ENCODE measurements at regions not wholly inside any gene's neighbourhood (a gene's known extent, or its start where the extent isn't known, plus 50 kb on each side); places are given as distances from the start of the nearest gene placed in this dataset.
"Not testable (repeated sequence)": the region's sequence is repeated elsewhere in the genome, so short reads cannot be mapped to it uniquely, and the experiment has no call there.

DNA sequence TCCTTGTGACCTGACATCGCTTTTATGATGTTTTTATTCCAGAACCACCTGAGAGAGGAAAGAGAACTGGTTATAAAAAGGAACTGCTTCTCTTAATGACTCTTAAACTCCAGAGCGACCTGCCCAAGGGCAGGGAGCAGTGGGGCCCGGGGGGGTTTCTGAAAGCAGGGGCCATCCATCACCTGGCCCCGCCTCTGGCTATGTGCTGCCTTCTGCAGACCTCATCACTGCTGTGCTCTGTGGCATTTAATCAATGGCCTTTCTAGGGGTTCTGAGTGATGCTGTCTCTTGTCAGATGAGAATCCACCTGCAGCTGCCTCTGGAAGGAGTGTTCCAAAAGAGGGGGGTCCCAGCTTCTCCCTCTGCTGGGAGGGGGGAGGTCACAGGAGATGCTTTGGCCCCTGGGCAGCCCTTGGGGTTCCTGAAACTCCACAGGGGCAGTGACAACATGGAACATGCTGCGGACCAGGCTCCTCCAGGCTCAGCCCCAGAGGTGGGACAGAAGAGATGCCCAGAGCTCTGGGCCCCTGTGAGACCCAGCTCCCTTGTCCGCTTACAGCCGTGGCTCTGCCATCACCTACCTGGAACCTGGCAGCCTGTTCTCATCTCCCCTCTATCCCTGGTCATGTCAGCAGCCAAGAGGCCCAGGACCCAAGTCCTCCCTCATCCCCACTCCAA, 177.1 kb upstream of the SULF2 start:
- in situ Hi-C loops (cut with HindIII; ENCODE audit: low sequenced_read_pairs) = no loop called here

DNA sequence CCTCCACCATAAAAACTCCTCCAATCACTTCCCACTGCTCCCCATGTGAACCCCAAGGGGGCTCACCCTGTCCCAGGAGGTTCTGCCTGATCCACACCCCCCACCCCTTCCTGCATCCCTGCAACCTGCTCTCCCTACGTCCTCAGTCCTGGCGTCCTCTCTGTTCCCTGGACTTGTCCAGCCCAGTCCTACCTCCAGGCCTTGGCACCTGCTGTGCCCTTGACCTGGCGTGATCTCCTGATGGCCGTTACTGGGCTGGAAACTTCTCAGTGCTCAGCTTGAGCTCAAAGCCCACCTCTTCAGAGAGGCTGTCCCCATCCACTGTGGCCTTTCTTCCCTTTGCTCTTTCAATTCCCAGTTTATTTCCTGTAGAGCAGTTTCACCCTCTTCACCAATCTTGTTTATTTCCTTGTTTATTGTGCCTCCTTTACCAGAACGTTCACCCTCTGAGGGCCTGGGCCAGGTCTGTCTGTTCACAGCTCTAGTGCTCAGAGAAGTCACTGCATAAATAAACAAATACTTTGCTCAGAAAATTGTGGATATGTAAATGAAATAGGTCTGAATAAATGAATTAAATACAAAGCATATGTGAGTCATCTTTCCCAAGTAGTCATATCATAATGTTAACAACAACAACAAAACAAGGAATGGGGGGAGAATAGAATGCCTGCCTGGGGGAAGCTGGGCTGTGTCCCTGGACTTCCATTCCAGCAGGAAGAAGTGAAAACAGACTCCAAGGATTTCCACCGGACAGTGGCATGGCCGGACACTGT, 175.7 kb upstream of the SULF2 start:
- in situ Hi-C loops (cut with HindIII; ENCODE audit: low sequenced_read_pairs) = no loop called here

DNA sequence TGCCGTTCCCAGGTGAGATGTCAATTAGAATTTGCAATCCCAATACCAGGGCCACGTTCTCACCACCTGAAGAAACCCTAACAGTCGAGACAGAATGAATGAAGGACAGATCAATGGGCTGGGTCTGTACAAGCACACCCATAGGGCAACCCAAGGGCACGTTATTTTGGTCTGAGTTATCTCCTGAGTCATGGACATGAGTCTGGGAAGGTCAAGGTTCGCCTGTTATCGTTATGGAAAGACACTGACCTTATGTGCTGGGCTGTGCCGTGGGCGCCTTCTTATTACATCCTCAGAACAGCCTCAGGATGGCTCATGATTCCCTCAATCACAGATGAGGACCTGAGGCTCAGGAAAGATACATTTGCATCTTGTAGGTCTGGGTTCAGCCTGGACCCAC, 175.0 kb upstream of the SULF2 start:
- in situ Hi-C loops (cut with HindIII; ENCODE audit: low sequenced_read_pairs) = no loop called here

DNA sequence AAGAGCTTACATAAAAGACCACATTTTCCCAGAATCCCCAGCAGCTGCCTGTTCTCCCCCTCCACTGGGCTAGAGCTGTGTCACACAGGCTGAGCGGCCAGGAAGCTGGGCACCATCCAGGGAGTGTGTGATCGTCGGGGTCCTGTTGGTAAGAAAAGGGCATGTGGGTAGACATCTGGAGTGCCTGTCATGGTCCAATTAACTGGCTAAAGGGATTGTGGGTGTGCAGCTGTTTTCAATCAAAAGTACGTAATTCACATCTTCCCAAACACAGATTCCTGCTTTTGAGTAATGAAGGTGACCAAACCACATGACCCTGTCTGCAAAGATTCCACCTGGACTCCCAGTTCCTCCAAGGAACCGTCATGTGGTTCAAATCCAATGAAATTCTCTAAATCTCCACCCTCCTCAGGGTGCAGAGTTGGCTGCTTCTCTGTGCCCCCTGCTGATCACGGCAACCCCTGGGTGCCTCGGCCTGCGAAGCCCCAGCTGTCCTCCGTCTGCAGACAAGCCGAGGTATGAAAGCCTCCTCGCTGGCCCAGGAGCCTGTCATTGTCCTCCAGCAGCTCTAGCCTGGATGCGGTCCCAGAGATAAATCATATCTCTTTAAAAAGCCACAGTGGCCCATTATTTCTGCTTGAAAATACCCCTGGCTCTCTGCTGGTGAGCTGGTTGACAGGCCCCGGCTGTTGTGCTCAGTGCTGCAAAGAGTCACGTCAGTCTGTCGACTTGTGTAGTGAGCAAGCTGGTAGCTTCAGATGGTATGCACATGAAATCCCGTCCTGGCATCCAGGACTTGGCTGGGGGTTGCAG, 172.9 kb upstream of the SULF2 start:
- in situ Hi-C loops (cut with HindIII; ENCODE audit: low sequenced_read_pairs) = not testable (repeated sequence)

DNA sequence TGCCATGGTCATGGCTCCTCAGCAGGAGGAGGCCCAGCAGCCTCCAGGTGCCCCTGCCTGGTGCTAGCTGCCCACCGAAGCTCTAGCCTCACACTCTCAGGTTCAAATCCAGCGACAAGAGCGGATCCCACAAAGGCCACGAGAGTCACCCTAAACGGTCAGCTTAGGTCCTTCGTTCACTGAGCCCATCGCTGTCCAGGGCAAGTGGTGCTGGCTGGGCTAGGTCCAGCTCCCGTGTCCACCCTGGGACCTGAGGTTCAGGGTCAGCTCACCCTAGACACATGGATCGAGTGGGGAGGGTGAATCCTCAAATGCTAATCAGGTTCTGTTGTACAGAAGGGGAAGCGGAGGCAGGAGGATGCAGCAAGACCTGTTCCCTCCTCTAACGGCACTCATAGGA, 171.9 kb upstream of the SULF2 start:
- in situ Hi-C loops (cut with HindIII; ENCODE audit: low sequenced_read_pairs) = no loop called here

DNA sequence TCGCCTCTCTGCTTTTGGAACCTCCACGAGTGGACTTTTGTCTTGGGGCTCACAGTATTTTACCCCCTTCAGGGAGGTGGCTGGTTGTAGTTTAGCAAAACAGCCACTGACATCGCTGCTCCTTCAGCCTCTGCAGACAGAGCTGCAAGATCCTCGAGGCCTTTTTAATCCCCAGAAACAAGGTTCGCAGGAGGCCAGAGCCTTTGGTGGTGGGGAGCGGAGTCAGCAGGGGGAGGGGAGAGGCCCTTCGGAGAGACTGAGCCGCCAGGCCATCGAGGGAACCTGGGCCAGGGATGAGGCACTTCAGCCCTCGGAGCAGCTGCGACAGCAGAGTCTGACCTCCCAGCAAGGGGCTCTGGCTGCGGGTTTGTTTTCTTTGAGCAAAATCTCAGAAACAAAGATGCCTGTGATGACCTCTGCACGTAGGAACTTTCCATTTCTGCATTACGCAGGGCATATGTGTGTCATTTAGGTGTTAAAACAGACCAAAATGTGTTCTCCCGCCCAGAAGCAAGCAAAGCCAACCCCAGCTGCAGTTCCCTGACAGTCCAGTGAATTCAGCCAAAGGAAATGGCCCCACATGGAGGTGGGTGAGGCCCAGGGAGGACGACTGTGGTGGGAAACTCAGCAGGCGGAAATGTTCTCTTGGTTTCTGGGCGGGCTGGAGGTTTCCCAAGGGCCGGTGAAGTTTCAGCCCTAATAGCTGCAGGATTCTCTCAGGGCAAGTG, 171.2 kb upstream of the SULF2 start:
- in situ Hi-C loops (cut with HindIII; ENCODE audit: low sequenced_read_pairs) = no loop called here

DNA sequence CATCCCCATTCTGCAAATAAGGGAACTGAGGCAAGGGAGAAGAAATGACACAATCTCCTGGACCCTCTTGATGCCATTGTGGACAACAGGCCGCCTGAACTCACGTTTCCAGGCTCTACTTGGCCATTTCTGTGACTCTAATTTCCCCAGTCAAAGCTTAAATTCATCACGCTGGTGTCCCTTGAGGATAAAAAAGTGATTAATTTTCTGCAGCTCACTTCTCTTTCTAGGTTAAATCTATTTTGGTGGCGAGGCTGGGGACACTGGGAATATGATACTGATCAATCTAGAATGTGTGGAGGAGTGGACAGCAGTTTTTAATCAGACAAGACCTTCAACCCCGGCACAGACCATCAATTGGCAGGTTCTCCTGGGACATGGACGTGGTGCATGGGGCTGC, 168.2 kb upstream of the SULF2 start:
- in situ Hi-C loops (cut with HindIII; ENCODE audit: low sequenced_read_pairs) = loop anchor here (5.0 kb wide), 2 partner anchors 36 to 339 kb away; no protein-coding TSS in a partner anchor

DNA sequence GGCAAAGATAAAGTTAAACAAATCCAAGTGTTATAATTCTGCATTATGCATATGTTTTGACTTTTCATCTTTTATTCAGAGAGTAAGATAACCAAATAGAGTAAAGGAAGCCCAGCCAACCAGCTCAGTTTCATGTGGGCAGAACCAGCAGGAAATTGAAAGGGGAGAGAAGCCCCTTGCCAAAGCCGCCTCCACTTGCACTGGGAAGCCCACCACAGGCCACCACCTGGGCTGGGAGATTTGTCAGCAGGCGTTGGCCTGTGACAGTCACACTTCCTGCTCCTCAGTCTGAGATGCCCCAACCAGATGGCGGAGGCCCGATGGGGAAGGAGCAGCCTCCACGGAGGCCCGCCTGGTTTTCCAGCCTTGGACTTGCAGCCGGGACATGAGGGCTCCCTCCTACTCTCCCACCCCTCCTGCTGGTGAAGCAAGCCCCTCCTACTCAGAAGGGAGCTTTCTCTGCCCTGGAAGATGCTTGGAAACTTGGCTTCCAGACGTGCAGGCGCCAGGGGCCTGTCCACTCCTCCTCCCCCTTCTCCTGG, 166.8 kb upstream of the SULF2 start:
- in situ Hi-C loops (cut with HindIII; ENCODE audit: low sequenced_read_pairs) = loop anchor here (5.0 kb wide), 2 partner anchors 35 to 340 kb away; no protein-coding TSS in a partner anchor

DNA sequence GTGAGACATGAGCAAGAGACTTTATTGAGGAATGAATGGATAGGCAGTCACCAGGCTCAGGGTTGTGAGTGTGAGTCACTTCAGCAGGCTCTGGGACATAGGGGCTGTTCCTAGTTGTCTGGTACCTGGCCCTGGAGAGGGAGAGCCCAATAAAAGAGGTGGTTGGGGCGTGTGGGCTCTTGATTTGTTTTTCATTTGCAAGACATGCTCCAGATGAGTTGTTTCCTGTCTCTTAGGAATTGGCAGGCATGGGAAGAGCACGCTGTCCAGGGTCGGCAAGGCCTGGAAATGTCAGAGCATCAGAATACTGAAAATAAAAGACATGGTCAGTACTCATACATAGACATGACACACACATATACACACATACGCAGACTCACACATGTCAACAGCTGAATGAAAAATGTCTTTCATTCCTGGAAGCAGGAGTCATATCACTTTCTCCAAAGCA, 166.3 kb upstream of the SULF2 start:
- in situ Hi-C loops (cut with HindIII; ENCODE audit: low sequenced_read_pairs) = loop anchor here (5.0 kb wide), 2 partner anchors 34 to 341 kb away; no protein-coding TSS in a partner anchor

DNA sequence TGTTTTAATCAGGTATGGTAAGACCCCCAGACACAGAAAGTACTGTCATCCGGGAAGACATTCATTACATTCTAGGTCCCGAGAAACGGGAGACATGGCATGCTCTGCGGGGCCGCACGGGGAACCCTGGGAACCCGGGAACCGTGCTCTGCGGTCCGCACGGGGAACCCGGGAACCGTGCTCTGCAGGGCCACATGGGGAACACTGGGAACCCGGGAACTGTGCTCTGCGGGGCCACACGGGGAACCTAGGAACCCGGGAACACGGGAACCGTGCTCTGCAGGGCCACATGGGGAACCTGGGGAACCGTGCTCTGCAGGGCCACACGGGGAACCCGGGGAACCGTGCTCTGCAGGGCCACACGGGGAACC, 165.6 kb upstream of the SULF2 start:
- in situ Hi-C loops (cut with HindIII; ENCODE audit: low sequenced_read_pairs) = loop anchor here (5.0 kb wide), 2 partner anchors 34 to 341 kb away; no protein-coding TSS in a partner anchor

DNA sequence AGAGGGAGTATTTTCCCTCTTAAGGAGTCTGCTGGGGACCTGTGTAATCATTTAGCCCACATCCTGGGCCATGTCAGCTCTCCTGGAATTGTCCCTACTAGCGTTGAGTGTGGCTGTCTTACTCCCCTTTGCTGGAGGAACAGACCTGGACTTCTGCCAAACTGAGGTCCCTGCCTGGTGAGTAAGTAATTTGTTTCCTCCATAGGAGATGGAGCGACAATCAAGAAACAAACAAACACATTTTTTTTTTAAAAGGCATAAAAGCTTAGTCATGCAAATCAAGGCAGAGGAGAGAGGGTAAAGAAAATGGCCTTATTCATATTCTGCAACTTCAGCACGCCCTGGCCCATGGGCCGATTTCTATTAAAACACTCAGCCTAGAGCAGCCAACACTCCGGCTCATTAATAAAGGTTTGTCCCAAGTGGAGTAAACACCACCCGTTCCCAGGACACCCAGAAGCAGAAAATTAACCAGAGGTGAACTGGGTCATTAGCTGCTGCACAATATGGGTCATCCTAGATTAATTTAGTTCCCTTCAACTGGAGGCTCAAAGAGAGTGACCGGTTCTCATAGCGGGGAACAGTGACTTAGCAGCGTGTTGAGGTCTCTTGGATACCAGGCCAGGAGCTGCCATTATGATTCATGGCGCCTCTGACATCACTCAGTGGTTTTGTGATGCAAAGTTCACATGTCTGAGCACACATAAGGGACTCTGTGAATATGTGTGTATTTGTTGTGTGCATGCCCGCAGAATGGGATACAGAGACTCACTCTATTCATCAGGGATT, 165.0 kb upstream of the SULF2 start:
- in situ Hi-C loops (cut with HindIII; ENCODE audit: low sequenced_read_pairs) = loop anchor here (5.0 kb wide), 2 partner anchors 33 to 342 kb away; no protein-coding TSS in a partner anchor

DNA sequence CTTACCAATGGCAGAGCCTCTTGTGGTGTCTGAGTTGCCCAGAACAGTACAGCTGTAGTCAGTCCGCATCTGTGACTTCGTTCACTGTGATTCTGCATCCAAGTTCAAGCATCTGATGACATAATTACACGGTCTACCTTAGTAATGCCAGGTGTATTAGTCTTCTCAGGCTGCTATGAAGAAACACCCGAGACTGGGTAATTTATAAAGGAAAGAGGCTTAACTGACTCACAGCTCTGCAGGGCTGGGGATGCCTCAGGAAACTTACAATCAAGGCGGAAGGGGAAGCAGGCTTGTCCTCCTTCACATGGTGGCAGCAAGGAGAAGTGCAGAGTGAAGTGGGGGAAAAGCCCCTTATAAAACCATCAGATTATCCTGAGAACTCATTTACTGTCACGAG, 163.9 kb upstream of the SULF2 start:
- in situ Hi-C loops (cut with HindIII; ENCODE audit: low sequenced_read_pairs) = no loop called here

DNA sequence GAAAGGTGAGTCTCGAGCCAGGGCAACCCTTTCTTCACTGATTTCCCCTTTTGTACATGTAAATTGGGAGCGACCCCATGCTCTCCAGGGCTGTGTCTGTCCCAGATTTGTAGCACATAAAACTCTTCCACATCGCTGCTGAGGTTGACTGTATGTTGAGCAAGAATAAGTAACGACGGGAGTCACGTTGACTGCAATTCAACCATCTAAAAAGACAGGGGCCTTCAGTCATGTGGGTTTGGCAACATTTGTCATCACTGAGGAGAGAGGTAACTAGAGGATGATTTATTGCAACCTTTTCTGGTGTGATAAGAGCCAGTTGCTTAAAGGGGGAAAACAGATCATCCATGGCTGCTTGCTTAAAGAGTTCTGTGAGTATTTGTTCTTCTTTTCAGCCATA, 159.4 kb upstream of the SULF2 start:
- in situ Hi-C loops (cut with HindIII; ENCODE audit: low sequenced_read_pairs) = no loop called here

DNA sequence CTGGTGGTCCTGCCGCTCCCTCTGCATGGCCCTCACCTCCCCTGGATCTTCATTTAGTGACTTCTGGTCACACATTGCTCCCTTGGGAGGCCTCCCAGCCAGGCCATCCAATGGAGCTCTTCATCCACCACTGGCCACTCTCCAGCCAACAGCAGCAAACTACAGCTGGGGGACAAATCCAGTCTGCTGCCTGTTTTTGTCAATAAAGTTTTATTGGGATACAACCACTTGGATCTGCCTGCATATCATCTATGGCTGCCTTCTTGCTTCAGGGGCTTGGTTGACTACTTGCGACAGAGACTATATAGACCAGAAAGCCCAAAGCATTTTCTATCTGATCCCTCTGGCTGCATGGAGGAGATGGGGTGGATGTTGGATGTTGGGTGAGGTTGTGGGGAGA, 156.6 kb upstream of the SULF2 start:
- in situ Hi-C loops (cut with HindIII; ENCODE audit: low sequenced_read_pairs) = no loop called here

DNA sequence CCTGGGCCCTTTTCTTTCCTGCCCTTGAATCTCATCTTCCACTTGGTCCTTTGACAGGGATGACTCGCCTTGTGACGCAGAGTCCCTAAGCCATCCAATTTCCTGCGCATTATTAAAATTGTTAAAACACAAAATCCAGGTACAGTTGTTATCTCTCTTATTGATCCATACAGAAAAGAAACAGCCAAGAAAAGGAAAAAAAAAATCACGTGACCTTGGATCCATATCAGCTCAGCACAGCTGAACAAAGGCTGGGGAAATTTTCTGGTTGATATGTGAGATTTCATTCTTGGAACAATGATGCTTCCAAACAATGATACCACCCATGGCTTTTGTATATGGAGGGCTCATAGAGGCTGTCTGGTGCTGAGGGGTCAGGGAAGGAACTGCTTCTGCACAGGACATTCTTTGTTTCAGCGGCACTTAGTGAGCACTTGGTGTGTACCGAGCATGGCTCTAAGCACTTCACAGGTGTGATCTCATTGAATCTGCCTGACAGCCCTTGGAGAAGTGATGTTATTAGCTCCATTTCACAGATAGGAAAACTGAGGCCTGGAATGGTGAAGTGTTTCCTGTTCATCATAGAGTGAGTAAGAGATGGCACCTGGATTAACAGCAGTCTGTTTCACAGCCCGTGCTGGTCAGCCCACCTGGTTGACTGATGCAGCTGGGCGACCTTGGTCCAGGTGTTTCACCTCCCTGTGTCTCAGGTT, 155.0 kb upstream of the SULF2 start:
- in situ Hi-C loops (cut with HindIII; ENCODE audit: low sequenced_read_pairs) = no loop called here

DNA sequence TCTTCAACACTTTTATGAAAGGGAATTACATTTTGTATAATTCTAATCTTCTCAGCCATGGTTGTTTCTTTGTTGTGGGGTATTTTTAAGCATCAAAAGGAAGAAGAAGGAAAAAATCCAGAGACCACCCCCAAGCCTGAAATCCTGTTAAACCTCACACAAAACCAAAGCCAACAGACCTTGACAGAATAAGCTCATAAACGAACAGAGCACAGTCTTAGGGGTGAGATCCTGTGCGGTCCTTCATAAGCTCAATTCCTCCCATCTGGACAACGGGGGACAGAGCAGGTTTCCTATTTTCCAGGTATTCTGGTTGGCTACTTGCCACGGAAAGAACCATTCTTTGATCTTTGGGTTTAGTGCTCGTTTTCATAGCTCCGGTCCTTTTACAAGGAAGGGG, 151.3 kb upstream of the SULF2 start:
- in situ Hi-C loops (cut with HindIII; ENCODE audit: low sequenced_read_pairs) = no loop called here

DNA sequence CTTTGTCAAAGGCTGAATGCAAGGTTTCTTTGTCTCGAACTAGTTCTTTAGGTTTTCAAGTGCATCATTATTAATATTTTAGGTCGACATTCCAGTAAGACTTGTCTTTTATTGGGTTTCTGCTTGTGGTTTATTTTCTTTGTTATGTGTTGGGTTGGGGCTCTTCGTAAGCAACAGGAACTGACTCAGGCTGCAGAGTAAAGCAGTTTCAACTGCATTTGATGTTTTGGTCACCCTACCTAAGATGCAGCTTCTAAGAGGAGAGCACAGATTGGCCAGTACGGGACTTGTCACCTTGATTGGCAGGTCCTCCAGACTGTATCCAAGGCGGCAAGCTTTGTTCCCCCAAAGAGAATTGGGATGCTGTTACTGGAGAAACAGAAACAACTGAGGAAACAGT, 149.5 kb upstream of the SULF2 start:
- in situ Hi-C loops (cut with HindIII; ENCODE audit: low sequenced_read_pairs) = no loop called here

DNA sequence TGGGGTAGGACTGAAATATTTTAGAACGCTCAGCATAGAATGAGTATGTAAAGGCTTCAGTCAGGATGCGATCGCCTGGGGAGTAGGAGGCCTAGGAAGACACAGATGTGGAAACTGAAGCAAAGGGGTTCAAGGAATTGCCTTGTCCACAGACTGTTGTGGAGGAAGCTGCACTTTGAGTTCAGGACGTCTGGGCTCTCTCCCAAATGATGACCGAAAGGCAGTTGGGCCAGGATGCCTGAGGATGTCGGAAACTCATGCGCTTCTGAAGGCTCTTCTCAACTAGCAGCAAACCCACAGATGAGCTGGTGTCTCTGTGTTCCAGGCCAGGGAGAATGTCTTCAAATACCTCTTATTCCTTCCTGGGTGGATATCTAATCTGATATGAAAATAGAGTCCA, 146.2 kb upstream of the SULF2 start:
- in situ Hi-C loops (cut with HindIII; ENCODE audit: low sequenced_read_pairs) = no loop called here

DNA sequence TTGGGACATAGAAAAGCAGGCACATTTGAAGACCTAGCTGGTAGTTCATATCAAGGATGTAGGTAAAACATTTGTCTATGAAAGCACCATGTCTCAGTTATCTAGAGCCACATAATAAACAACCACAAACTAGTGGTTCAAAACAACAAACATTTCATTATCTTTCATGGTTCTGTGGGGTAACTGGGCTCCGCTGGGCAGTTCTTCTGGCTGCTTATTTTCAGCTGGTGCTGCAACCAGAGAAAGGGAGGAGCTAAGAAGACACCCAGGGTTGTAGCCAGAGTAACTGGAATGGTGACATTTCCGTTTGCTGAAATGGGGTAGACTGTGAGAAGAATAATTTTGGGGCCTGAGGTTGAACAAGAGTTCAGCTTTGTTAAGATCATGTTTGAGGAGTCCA, 145.7 kb upstream of the SULF2 start:
- in situ Hi-C loops (cut with HindIII; ENCODE audit: low sequenced_read_pairs) = no loop called here
